B cell (primary cell): ENCODE measurements at regions not wholly inside any gene's neighbourhood (a gene's known extent, or its start where the extent isn't known, plus 50 kb on each side); places are given as distances from the start of the nearest gene placed in this dataset.

Experiments
- EZH2 ChIP-seq: IDR thresholded peaks from 2 replicates; pipeline ENCODE4 v1.6.1; 2012; ENCODE audit warnings: borderline replicate concordance, low read depth, mild to moderate bottlenecking, moderate library complexity, low read length; ENCODE audit not compliant: insufficient read depth, poor library complexity, severe bottlenecking
- TF ChIP-seq, protein P1 (sequence below): fragments of 200-600 bp; IDR thresholded peaks from one replicate; pipeline ENCODE4 v1.8.0; 2022; ENCODE audit warnings: antibody characterized with exemption, mild to moderate bottlenecking

DNA sequence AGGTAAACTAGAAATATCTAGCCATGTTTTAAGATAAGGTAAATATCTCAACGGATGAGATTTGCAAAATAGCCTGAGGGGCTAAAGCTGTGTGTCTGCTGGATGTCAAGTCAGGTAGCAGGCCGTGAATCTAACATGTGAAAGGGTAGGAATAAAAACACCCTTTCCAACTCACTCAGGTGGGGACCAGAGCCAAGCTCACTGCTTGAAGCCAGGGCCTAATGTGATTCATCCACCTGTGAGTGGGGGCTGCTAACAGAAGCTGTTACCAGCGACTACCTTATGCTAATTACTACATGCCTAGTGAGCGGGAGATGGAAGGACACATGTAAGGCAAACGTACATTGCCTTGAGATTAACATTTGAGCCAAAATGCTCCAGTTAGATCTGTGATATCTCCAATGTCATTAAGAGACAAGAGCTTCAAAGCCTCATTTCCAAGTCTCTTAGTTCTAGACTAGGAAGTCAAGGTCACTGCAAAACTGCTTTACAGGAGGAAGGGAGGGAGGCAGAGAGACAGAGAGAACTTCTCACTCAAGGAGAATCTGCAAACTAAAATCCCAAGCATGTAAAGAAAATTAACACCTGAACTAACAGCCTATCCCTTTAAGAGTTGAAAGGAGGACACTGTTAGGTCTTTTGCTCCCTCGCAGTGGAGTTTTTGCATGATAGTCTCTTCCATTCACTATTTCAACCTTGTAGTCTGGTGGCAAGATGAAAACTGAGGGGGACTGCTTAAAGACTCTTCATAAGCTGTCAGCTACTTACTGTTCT is 141.6 kb upstream of the RPS23 start:
- no peak for TF ChIP-seq EZH2
- TF ChIP-seq, protein P1, sequence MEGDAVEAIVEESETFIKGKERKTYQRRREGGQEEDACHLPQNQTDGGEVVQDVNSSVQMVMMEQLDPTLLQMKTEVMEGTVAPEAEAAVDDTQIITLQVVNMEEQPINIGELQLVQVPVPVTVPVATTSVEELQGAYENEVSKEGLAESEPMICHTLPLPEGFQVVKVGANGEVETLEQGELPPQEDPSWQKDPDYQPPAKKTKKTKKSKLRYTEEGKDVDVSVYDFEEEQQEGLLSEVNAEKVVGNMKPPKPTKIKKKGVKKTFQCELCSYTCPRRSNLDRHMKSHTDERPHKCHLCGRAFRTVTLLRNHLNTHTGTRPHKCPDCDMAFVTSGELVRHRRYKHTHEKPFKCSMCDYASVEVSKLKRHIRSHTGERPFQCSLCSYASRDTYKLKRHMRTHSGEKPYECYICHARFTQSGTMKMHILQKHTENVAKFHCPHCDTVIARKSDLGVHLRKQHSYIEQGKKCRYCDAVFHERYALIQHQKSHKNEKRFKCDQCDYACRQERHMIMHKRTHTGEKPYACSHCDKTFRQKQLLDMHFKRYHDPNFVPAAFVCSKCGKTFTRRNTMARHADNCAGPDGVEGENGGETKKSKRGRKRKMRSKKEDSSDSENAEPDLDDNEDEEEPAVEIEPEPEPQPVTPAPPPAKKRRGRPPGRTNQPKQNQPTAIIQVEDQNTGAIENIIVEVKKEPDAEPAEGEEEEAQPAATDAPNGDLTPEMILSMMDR, result no peak
